HG02970 (cell line): ENCODE measurements at regions not wholly inside any gene's neighbourhood (a gene's known extent, or its start where the extent isn't known, plus 50 kb on each side); places are given as distances from the start of the nearest gene placed in this dataset.
A peak's percentile ranks its signal among the peaks of the same experiment; 100 is the strongest.

Experiments used
- ATAC-seq: cut with Tn5 transposase; IDR thresholded peaks from one replicate; pipeline ENCODE4 v1.9.1; 2021; ENCODE audit warnings: mild to moderate bottlenecking, moderate library complexity, moderate number of reproducible peaks; ENCODE audit not compliant: unreplicated experiment, low FRiP score

GRCh38 chr6:91464718-91465117, 877.8 kb upstream of the MAP3K7 start:
- ATAC-seq, result no peak

GRCh38 chr6:91464201-91464600, 877.3 kb upstream of the MAP3K7 start:
- peak; percentile 64 for ATAC-seq

- ATAC-seq, result no peak
Measured at GRCh38 chr6:91462241-91462640, 875.4 kb upstream of the MAP3K7 start.

GRCh38 chr6:91453224-91453878, 866.5 kb upstream of the MAP3K7 start:
- no peak for ATAC-seq

- no peak for ATAC-seq
Measured at GRCh38 chr6:91449539-91449938, 862.7 kb upstream of the MAP3K7 start.

- ATAC-seq, result no peak
Measured at GRCh38 chr6:91447530-91448254, 860.8 kb upstream of the MAP3K7 start.

GRCh38 chr6:91447081-91447480, 860.2 kb upstream of the MAP3K7 start:
- no peak for ATAC-seq

- no peak for ATAC-seq
Measured at GRCh38 chr6:91443405-91443804, 856.5 kb upstream of the MAP3K7 start.

- ATAC-seq, result no peak
Measured at GRCh38 chr6:91442342-91442741, 855.5 kb upstream of the MAP3K7 start.

GRCh38 chr6:91438570-91438969, 851.7 kb upstream of the MAP3K7 start:
- no peak for ATAC-seq

GRCh38 chr6:91437315-91437729, 850.5 kb upstream of the MAP3K7 start:
- ATAC-seq, result no peak

- ATAC-seq, result no peak
Measured at GRCh38 chr6:91436448-91436847, 849.6 kb upstream of the MAP3K7 start.

GRCh38 chr6:91435630-91436029, 848.8 kb upstream of the MAP3K7 start:
- ATAC-seq, result no peak

- ATAC-seq, result no peak
Measured at GRCh38 chr6:91434576-91434975, 847.7 kb upstream of the MAP3K7 start.

GRCh38 chr6:91433660-91434534, 847.0 kb upstream of the MAP3K7 start:
- ATAC-seq, result no peak

- no peak for ATAC-seq
Measured at GRCh38 chr6:91428953-91429560, 842.2 kb upstream of the MAP3K7 start.

- ATAC-seq, result no peak
Measured at GRCh38 chr6:91428296-91428695, 841.4 kb upstream of the MAP3K7 start.

GRCh38 chr6:91420243-91420642, 833.4 kb upstream of the MAP3K7 start:
- no peak for ATAC-seq

GRCh38 chr6:91415031-91415605, 828.2 kb upstream of the MAP3K7 start:
- ATAC-seq, result no peak

GRCh38 chr6:91412532-91412931, 825.7 kb upstream of the MAP3K7 start:
- no peak for ATAC-seq
